GM23338 (cell line): ENCODE measurements at regions not wholly inside any gene's neighbourhood (a gene's known extent, or its start where the extent isn't known, plus 50 kb on each side); places are given as distances from the start of the nearest gene placed in this dataset.

Experiments
- ATAC-seq: fragments of 200-7000 bp; cut with Tn5 transposase; 3 replicates; pipeline ENCODE4 v1.9.1; 2020
- DNase-seq: peaks from one replicate; pipeline ENCODE4 v3.0.0-alpha.2; 2015; ENCODE audit warnings: low spot score
- H2AFZ ChIP-seq: fragments of 200-600 bp; sonication (generic); 2 replicates; pipeline ENCODE4 v1.8.0; 2016; ENCODE audit warnings: antibody characterized with exemption, mild to moderate bottlenecking, moderate library complexity
- H3F3A ChIP-seq: fragments of 200-600 bp; sonication (generic); replicated peaks from 2 replicates; pipeline ENCODE4 v1.8.0; 2017; ENCODE audit warnings: antibody characterized with exemption, mixed run types, low read depth
- H3K27ac ChIP-seq: fragments of 200-600 bp; sonication (generic); 2 replicates; pipeline ENCODE4 v1.6.1; 2016; ENCODE audit warnings: low read depth
- H3K27me3 ChIP-seq: fragments of 200-600 bp; sonication (generic); 2 replicates; pipeline ENCODE4 v1.8.0; 2016; ENCODE audit warnings: mild to moderate bottlenecking, mixed run types, moderate library complexity; ENCODE audit not compliant: insufficient read depth
- H3K36me3 ChIP-seq: fragments of 200-600 bp; sonication (generic); 2 replicates; pipeline ENCODE4 v1.8.0; 2016; ENCODE audit warnings: mild to moderate bottlenecking; ENCODE audit not compliant: insufficient read depth
- H3K4me1 ChIP-seq: fragments of 200-600 bp; sonication (generic); 2 replicates; pipeline ENCODE4 v1.8.0; 2016; ENCODE audit warnings: mild to moderate bottlenecking, moderate library complexity; ENCODE audit not compliant: insufficient read depth
- H3K4me2 ChIP-seq: fragments of 200-600 bp; sonication (generic); 2 replicates; pipeline ENCODE4 v1.7.1; 2017; ENCODE audit warnings: mixed run types
- H3K4me3 ChIP-seq: fragments of 200-600 bp; sonication (generic); 2 replicates; pipeline ENCODE4 v1.6.1; 2016; ENCODE audit warnings: mixed run types
- H3K79me2 ChIP-seq: fragments of 200-600 bp; sonication (generic); replicated peaks from 2 replicates; pipeline ENCODE4 v1.8.0; 2017; ENCODE audit warnings: mild to moderate bottlenecking; ENCODE audit not compliant: insufficient read depth
- H3K9me2 ChIP-seq: fragments of 200-600 bp; sonication (generic); 2 replicates; pipeline ENCODE4 v1.8.0; 2017; ENCODE audit not compliant: insufficient read depth
- H4K20me1 ChIP-seq: fragments of 200-600 bp; sonication (generic); replicated peaks from 2 replicates; pipeline ENCODE4 v1.8.0; 2017; ENCODE audit warnings: mild to moderate bottlenecking; ENCODE audit not compliant: insufficient read depth
- H3K27ac Mint-ChIP-seq: 2 replicates; pipeline ENCODE4 v1.8.0; 2020; ENCODE audit warnings: inconsistent platforms, mild to moderate bottlenecking, moderate library complexity, mixed read lengths
- H3K27me3 Mint-ChIP-seq: 3 replicates; pipeline ENCODE4 v1.8.0; 2022; ENCODE audit warnings: low read depth, mild to moderate bottlenecking, moderate library complexity, mixed read lengths, inconsistent platforms; ENCODE audit not compliant: insufficient read depth, poor library complexity
- H3K36me3 Mint-ChIP-seq: 3 replicates; pipeline ENCODE4 v1.8.0; 2021; ENCODE audit warnings: low read depth, mild to moderate bottlenecking, inconsistent platforms, moderate library complexity, mixed read lengths
- H3K4me1 Mint-ChIP-seq: 3 replicates; pipeline ENCODE4 v1.8.0; 2020; ENCODE audit warnings: mild to moderate bottlenecking, inconsistent platforms, mixed read lengths
- H3K4me3 Mint-ChIP-seq: 3 replicates; pipeline ENCODE4 v1.8.0; 2021; ENCODE audit warnings: moderate library complexity, mild to moderate bottlenecking, inconsistent platforms, mixed read lengths
- H3K9me3 Mint-ChIP-seq: 3 replicates; pipeline ENCODE4 v1.8.0; 2020; ENCODE audit warnings: moderate library complexity, mild to moderate bottlenecking, inconsistent platforms, mixed read lengths
- CREB1 ChIP-seq: fragments of 250-450 bp; sonication (Bioruptor Pico); IDR thresholded peaks from 2 replicates; pipeline ENCODE4 v1.5.0; 2020; ENCODE audit warnings: low read depth, mild to moderate bottlenecking, moderate library complexity
- CTCF ChIP-seq, 2 experiments: fragments of 200-600 bp in 1 of 2; sonication (generic) in 1 of 2; conservative IDR thresholded peaks; 2 replicates each; pipeline versions ENCODE4 v1.5.1 to v1.6.1; 2016 to 2017; ENCODE audit warnings: antibody characterized with exemption in 2 of 2, low read depth in 2 of 2, mild to moderate bottlenecking in 2 of 2, moderate library complexity in 1 of 2
- EZH2phosphoT487 ChIP-seq: fragments of 200-600 bp; sonication (generic); IDR thresholded peaks from one replicate; pipeline ENCODE4 v1.8.1; 2018; ENCODE audit warnings: antibody characterized with exemption; ENCODE audit not compliant: unreplicated experiment
- JUNB ChIP-seq: IDR thresholded peaks from one replicate; pipeline ENCODE4 v1.6.1; 2016; ENCODE audit warnings: antibody characterized with exemption; ENCODE audit not compliant: unreplicated experiment
- NANOG ChIP-seq: IDR thresholded peaks from 2 replicates; pipeline ENCODE4 v1.6.1; 2016; ENCODE audit warnings: antibody characterized with exemption, borderline replicate concordance
- ZNF114 ChIP-seq: fragments of 250-450 bp; sonication (Bioruptor Pico); IDR thresholded peaks from 2 replicates; pipeline ENCODE4 v1.5.0; 2020; ENCODE audit warnings: mild to moderate bottlenecking, moderate library complexity
- ZNF462 ChIP-seq: fragments of 250-450 bp; sonication (Bioruptor Pico); IDR thresholded peaks from 2 replicates; pipeline ENCODE4 v1.5.0; 2020; ENCODE audit warnings: mild to moderate bottlenecking, moderate library complexity

GRCh38 chr6:166761801-166762200 is 134.8 kb upstream of the RPS6KA2 start (continued):
- TF ChIP-seq ZNF462 (CRISPR knock-in tag) = no peak
- no peak for TF ChIP-seq CREB1
- no peak for TF ChIP-seq ZNF114 (CRISPR knock-in tag)
- no peak for TF ChIP-seq CTCF (conservative IDR thresholded peaks at IDR 0.05; ENCODE audit: low read depth in 2 of 2)
- no peak for TF ChIP-seq EZH2phosphoT487
- no peak for TF ChIP-seq JUNB
- no peak for TF ChIP-seq NANOG

- Mint-ChIP-seq H3K4me1 (peaks cover 25% of the 10 kb centered on the region), H3K4me3 (no peak overlapping the region), H3K9me3 (no peaks in the 10 kb centered on the region), H3K36me3 (no peaks in the 10 kb centered on the region), H3K27me3 (peaks cover 10% of the 10 kb centered on the region), H3K27ac (no peak overlapping the region)
- Histone ChIP-seq H3K27ac (no peak overlapping the region), H3K27me3 (no peaks in the 10 kb centered on the region), H3K36me3 (no peaks in the 10 kb centered on the region), H2AFZ (no peak overlapping the region), H4K20me1 (no peaks in the 10 kb centered on the region), H3K9me2 (no peaks in the 10 kb centered on the region), H3K4me3 (no peak overlapping the region), H3K79me2 (no peaks in the 10 kb centered on the region), H3F3A (0 out of 2 replicates have a peak, but pooled peaks cover 9% of the 10 kb centered on the region), H3K4me1 (peaks cover 18% of the 10 kb centered on the region), H3K4me2 (no peak overlapping the region)
- ATAC-seq (no peak), DNase-seq (no peak)
- no peak for TF ChIP-seq ZNF462 (CRISPR knock-in tag)
Observed at GRCh38 chr6:166760288-166760687, 133.2 kb upstream of the RPS6KA2 start.
